Keratinocyte (primary cell): ENCODE measurements at regions not wholly inside any gene's neighbourhood (a gene's known extent, or its start where the extent isn't known, plus 50 kb on each side); places are given as distances from the start of the nearest gene placed in this dataset.

Experiments
- DNase-seq: peaks from one replicate; pipeline ENCODE4 v3.0.0-alpha.2; 2011; ENCODE audit warnings: low read depth, missing footprints, low spot score
- FAIRE-seq: peaks from 2 replicates; lab custom pipeline; 2011; peaks lifted over from hg19 to GRCh38; lab: Jason Lieb, UNC
- H2AFZ ChIP-seq: 2 replicates; pipeline ENCODE4 v1.6.0; 2012; ENCODE audit warnings: low read length, control low read depth, inconsistent platforms; ENCODE audit not compliant: control insufficient read depth
- H3K27ac ChIP-seq: 2 replicates; pipeline ENCODE4 v1.5.1; 2011; ENCODE audit warnings: low read length; ENCODE audit not compliant: control insufficient read depth, insufficient read depth
- H3K27me3 ChIP-seq: 3 replicates; pipeline ENCODE4 v1.6.0; 2011; ENCODE audit warnings: low read length; ENCODE audit not compliant: control insufficient read depth, insufficient read depth; ENCODE audit errors: extremely low read depth
- H3K36me3 ChIP-seq, 2 experiments: 2 replicates in 1 of 2; 3 replicates in 1 of 2; pipeline ENCODE4 v1.5.1; 2011; ENCODE audit warnings: low read length in 2 of 2, mild to moderate bottlenecking in 1 of 2; ENCODE audit not compliant: control insufficient read depth in 2 of 2, insufficient read depth in 2 of 2; ENCODE audit errors: extremely low read depth in 1 of 2
- H3K4me1 ChIP-seq: 3 replicates; pipeline ENCODE4 v1.5.1; 2011; ENCODE audit warnings: low read length; ENCODE audit not compliant: control insufficient read depth, insufficient read depth; ENCODE audit errors: extremely low read depth
- H3K4me2 ChIP-seq: 3 replicates; pipeline ENCODE4 v1.6.0; 2011; ENCODE audit warnings: low read depth, low read length; ENCODE audit not compliant: control insufficient read depth, insufficient read depth; ENCODE audit errors: extremely low read depth
- H3K4me3 ChIP-seq, 3 experiments: fragments of 200-600 bp in 1 of 3; sonication (generic) in 1 of 3; 2 replicates in 2 of 3; 3 replicates in 1 of 3; pipeline ENCODE4 v1.5.1; 2011 to 2016; ENCODE audit warnings: low read length in 3 of 3, mild to moderate bottlenecking in 3 of 3, control low read depth in 2 of 3, inconsistent platforms in 1 of 3, low read depth in 1 of 3, mixed read lengths in 1 of 3, mixed run types in 1 of 3, moderate library complexity in 1 of 3; ENCODE audit not compliant: control insufficient read depth in 2 of 3, insufficient read depth in 2 of 3; ENCODE audit errors: extremely low read depth in 1 of 3
- H3K79me2 ChIP-seq: 2 replicates; pipeline ENCODE4 v1.6.0; 2012; ENCODE audit warnings: low read length; ENCODE audit not compliant: control insufficient read depth, insufficient read depth
- H3K9ac ChIP-seq: 3 replicates; pipeline ENCODE4 v1.6.0; 2011; ENCODE audit warnings: low read length; ENCODE audit not compliant: control insufficient read depth, insufficient read depth; ENCODE audit errors: extremely low read depth
- H3K9me1 ChIP-seq: 3 replicates; pipeline ENCODE4 v1.6.0; 2011; ENCODE audit warnings: low read length; ENCODE audit not compliant: control insufficient read depth, insufficient read depth; ENCODE audit errors: extremely low read depth
- H3K9me3 ChIP-seq: 2 replicates; pipeline ENCODE4 v1.5.1; 2012; ENCODE audit warnings: low read depth, low read length; ENCODE audit not compliant: control insufficient read depth
- H4K20me1 ChIP-seq: 3 replicates; pipeline ENCODE4 v1.6.0; 2011; ENCODE audit warnings: low read length; ENCODE audit not compliant: control insufficient read depth, insufficient read depth; ENCODE audit errors: extremely low read depth
- EZH2 ChIP-seq: IDR thresholded peaks from one replicate; pipeline ENCODE4 v1.6.1; 2012; ENCODE audit warnings: inconsistent platforms, mild to moderate bottlenecking, low read length, moderate library complexity
- dilution Hi-C: fragments of 300-500 bp; cut with MboI; formaldehyde crosslinking; loops from one replicate; pipeline ENCODE4 v1.7.0; 2020; ENCODE audit warnings: low sequenced_read_pairs; ENCODE audit not compliant: extremely low pct_ligation_motif_present
- TF ChIP-seq, protein P1 (sequence below), 3 experiments: IDR thresholded peaks in 1 of 3; conservative IDR thresholded peaks in 1 of 3; optimal IDR thresholded peaks in 1 of 3; 2 replicates in 2 of 3; 3 replicates in 1 of 3; pipeline versions ENCODE3 to v1.5.1; 2011; ENCODE audit warnings: low read length in 3 of 3, mild to moderate bottlenecking in 3 of 3, moderate library complexity in 2 of 3, control low read depth in 1 of 3, inconsistent platforms in 1 of 3; ENCODE audit not compliant: insufficient read depth in 2 of 3; ENCODE audit errors: extremely low read depth in 1 of 3

GRCh38 chr13:39144941-39145533 is 106.8 kb downstream of the NHLRC3 start:
- H3K4me3 ChIP-seq = peak overlapping the region in 1 of 3 experiments; percentile 21
- H3K36me3 ChIP-seq = no peaks in the 10 kb centered on the region
- TF ChIP-seq, protein P1, sequence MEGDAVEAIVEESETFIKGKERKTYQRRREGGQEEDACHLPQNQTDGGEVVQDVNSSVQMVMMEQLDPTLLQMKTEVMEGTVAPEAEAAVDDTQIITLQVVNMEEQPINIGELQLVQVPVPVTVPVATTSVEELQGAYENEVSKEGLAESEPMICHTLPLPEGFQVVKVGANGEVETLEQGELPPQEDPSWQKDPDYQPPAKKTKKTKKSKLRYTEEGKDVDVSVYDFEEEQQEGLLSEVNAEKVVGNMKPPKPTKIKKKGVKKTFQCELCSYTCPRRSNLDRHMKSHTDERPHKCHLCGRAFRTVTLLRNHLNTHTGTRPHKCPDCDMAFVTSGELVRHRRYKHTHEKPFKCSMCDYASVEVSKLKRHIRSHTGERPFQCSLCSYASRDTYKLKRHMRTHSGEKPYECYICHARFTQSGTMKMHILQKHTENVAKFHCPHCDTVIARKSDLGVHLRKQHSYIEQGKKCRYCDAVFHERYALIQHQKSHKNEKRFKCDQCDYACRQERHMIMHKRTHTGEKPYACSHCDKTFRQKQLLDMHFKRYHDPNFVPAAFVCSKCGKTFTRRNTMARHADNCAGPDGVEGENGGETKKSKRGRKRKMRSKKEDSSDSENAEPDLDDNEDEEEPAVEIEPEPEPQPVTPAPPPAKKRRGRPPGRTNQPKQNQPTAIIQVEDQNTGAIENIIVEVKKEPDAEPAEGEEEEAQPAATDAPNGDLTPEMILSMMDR (optimal IDR thresholded peaks at IDR 0.05 in 1 of 3, IDR thresholded peaks at IDR 0.05 in 1 of 3, conservative IDR thresholded peaks at IDR 0.05 in 1 of 3; ENCODE audit: extremely low read depth in 1 of 3, insufficient read depth in 2 of 3, low read length in 3 of 3) = peak; percentile 77 to 86 (median 84)
- no peak for TF ChIP-seq EZH2
- H3K9me1 ChIP-seq = no peaks in the 10 kb centered on the region
- H3K4me2 ChIP-seq = peak overlapping the region; percentile 27
- H3K9ac ChIP-seq = no peak overlapping the region
- H3K79me2 ChIP-seq = no peaks in the 10 kb centered on the region
- H3K9me3 ChIP-seq = no peaks in the 10 kb centered on the region
- peaks cover 16% of the 10 kb centered on the region for H3K27me3 ChIP-seq
- H3K4me1 ChIP-seq = peaks cover 9% of the 10 kb centered on the region
- DNase-seq = peak; percentile 35
- H3K27ac ChIP-seq = no peak overlapping the region
- no peaks in the 10 kb centered on the region for H4K20me1 ChIP-seq
- FAIRE-seq = peak; percentile 94
- H2AFZ ChIP-seq = no peak overlapping the region
- dilution Hi-C loops = no loop called here

DNA sequence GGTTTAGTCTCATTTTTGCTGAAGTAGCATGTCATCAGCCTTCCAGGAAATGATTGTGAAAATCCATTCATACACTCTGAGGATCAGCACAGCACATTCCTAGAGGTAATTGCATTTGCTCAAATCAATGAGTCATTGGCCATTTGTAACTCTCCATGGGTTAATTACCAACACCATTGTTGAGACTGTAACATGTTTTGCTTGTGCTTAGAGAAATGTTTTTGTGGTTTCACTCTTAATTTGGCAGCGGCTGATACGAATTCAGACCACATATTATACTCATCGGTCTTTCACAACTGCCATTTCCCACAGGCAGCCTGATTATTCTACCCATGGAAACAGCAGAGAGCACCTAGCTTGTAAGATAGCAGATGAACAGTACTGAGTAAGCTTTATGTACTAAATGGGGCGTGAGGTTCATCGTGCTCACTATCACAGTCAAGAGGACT is 110.3 kb downstream of the NHLRC3 start:
- no peaks in the 10 kb centered on the region for H3K9me3 ChIP-seq
- peak overlapping the region; percentile 39 for H3K4me2 ChIP-seq
- no peak overlapping the region for H3K27ac ChIP-seq
- H2AFZ ChIP-seq = no peak overlapping the region
- H3K36me3 ChIP-seq = no peaks in the 10 kb centered on the region
- H3K4me3 ChIP-seq = no peak overlapping the region
- TF ChIP-seq, protein P1 (optimal IDR thresholded peaks at IDR 0.05 in 1 of 3, IDR thresholded peaks at IDR 0.05 in 1 of 3, conservative IDR thresholded peaks at IDR 0.05 in 1 of 3; ENCODE audit: extremely low read depth in 1 of 3, insufficient read depth in 2 of 3, low read length in 3 of 3) = no peak
- no peak for TF ChIP-seq EZH2
- H3K9me1 ChIP-seq = no peaks in the 10 kb centered on the region
- H4K20me1 ChIP-seq = no peaks in the 10 kb centered on the region
- no peak overlapping the region for H3K9ac ChIP-seq
- FAIRE-seq = peak; percentile 95
- H3K79me2 ChIP-seq = no peaks in the 10 kb centered on the region
- dilution Hi-C loops = no loop called here
- H3K4me1 ChIP-seq = peaks cover 9% of the 10 kb centered on the region
- peak; percentile 28 for DNase-seq
- H3K27me3 ChIP-seq = peaks cover 11% of the 10 kb centered on the region
